ENCODE measurements at regions not wholly inside any gene's neighbourhood (a gene's known extent, or its start where the extent isn't known, plus 50 kb on each side); places are given as distances from the start of the nearest gene placed in this dataset.

DNA sequence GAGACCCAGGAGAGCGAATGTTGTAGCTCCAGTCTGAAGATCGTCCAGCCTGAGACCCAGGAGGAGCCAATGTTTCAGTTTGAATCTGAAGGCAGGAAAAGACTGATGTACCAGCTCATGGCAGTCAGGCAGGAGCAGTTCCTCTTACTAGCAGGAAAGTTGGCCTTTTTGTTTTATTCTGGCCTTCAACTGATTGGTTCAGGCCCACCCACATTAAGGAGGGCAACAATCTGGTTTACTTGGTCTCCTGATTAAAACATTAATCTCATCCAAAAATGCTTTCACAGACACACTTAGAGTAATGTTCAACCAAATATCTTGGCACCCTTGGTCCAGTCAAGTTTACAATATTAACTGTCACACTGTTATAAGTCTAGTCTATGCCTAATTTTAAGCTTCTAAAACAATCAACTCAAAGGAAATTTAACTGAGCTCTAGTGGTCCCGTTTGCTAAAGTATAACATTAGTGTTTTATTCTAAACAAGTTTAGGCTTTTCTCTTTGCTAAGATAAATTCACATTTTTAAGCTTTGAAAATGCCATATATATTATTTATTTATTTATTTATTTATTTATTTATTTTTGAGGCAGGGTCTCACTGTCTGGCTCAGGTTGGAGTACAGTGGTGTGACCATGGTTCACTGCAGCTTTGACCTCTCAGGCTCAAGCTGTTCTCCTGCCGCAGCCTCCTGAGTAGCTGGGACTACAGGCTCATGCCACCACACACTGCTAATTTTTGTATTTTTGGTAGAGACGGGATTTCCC lies 275.5 kb upstream of the SLC35B3 start:
- Histone ChIP-seq H4K5ac (ENCODE audit: insufficient read length, low read depth, low read length) (no peak overlapping the region), H2BK15ac (ENCODE audit: low read depth, low read length) (no peak overlapping the region), H2BK5ac (ENCODE audit: insufficient read length, low read length) (no peak overlapping the region), H4K20me1 (ENCODE audit: control insufficient read depth, insufficient read depth, insufficient read length) (no peaks in the 10 kb centered on the region), H2AK5ac (ENCODE audit: insufficient read length, low read length) (no peak overlapping the region), H3K9ac (ENCODE audit: extremely low read depth, insufficient read length, low read length) (no peak overlapping the region), H3K4me2 (ENCODE audit: insufficient read depth, insufficient read length, low read length) (no peak overlapping the region), H3K9me3 (ENCODE audit: control insufficient read depth, low read depth, low read length) (no peaks in the 10 kb centered on the region), H2BK20ac (ENCODE audit: low read depth, low read length, poor library complexity, severe bottlenecking) (no peak overlapping the region), H4K91ac (ENCODE audit: insufficient read length, low read depth, low read length) (no peak overlapping the region), H3K79me2 (ENCODE audit: insufficient read depth, low read length) (no peaks in the 10 kb centered on the region), H3K4me1 (ENCODE audit: insufficient read depth, low read length) (no peaks in the 10 kb centered on the region), H2BK120ac (ENCODE audit: low read depth, low read length, poor library complexity, severe bottlenecking) (no peak overlapping the region), H3K23ac (ENCODE audit: insufficient read length, low read depth, low read length) (no peak overlapping the region), H3K14ac (ENCODE audit: insufficient read depth, low read length) (no peak overlapping the region), H3K4ac (ENCODE audit: low read depth, low read length) (no peak overlapping the region), H2AFZ (ENCODE audit: low read length) (no peak overlapping the region), H3K79me1 (ENCODE audit: insufficient read depth, low read depth, low read length, poor library complexity, severe bottlenecking) (no peaks in the 10 kb centered on the region), H3T11ph (ENCODE audit: low read length) (no peak overlapping the region), H3K27me3 (ENCODE audit: insufficient read depth, low read length) (no peaks in the 10 kb centered on the region), H2BK12ac (ENCODE audit: insufficient read length, low read depth, low read length) (no peak overlapping the region), H3K18ac (ENCODE audit: insufficient read length, low read depth, low read length) (no peak overlapping the region), H3K27ac (ENCODE audit: insufficient read length, low read depth, low read length) (no peak overlapping the region), H3K56ac (ENCODE audit: insufficient read length, low read depth, low read length) (no peak overlapping the region), H3K23me2 (ENCODE audit: insufficient read length, low read depth, low read length, poor library complexity, severe bottlenecking) (no peaks in the 10 kb centered on the region), H4K8ac (replicated peaks; ENCODE audit: insufficient read length, low read depth, low read length) (no peak overlapping the region)
- Mint-ChIP-seq H3K9me3 (no peaks in the 10 kb centered on the region), H3K27ac (no peak overlapping the region), H3K27me3 (ENCODE audit: low read depth) (no peaks in the 10 kb centered on the region), H3K4me3 (no peak overlapping the region), H3K4me1 (peaks cover 4 to 6% of the 10 kb centered on the region in 2 experiments; a peak in 2 of 4 replicates), H3K36me3 (ENCODE audit: insufficient read depth in 1 of 3, low read depth in 3 of 3) (no peaks in the 10 kb centered on the region)
- TF ChIP-seq, protein P1, sequence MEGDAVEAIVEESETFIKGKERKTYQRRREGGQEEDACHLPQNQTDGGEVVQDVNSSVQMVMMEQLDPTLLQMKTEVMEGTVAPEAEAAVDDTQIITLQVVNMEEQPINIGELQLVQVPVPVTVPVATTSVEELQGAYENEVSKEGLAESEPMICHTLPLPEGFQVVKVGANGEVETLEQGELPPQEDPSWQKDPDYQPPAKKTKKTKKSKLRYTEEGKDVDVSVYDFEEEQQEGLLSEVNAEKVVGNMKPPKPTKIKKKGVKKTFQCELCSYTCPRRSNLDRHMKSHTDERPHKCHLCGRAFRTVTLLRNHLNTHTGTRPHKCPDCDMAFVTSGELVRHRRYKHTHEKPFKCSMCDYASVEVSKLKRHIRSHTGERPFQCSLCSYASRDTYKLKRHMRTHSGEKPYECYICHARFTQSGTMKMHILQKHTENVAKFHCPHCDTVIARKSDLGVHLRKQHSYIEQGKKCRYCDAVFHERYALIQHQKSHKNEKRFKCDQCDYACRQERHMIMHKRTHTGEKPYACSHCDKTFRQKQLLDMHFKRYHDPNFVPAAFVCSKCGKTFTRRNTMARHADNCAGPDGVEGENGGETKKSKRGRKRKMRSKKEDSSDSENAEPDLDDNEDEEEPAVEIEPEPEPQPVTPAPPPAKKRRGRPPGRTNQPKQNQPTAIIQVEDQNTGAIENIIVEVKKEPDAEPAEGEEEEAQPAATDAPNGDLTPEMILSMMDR (conservative IDR thresholded peaks at IDR 0.05), result no peak
- WGBS (ENCODE audit: extremely low coverage, insufficient read length, low lambda C conversion rate), result no CpG with 5 or more reads among the region's 5 CpGs
- DNase-seq, result no peak

Measured in H9 (cell line).